ENCODE measurements at regions not wholly inside any gene's neighbourhood (a gene's known extent, or its start where the extent isn't known, plus 50 kb on each side); places are given as distances from the start of the nearest gene placed in this dataset.

DNA sequence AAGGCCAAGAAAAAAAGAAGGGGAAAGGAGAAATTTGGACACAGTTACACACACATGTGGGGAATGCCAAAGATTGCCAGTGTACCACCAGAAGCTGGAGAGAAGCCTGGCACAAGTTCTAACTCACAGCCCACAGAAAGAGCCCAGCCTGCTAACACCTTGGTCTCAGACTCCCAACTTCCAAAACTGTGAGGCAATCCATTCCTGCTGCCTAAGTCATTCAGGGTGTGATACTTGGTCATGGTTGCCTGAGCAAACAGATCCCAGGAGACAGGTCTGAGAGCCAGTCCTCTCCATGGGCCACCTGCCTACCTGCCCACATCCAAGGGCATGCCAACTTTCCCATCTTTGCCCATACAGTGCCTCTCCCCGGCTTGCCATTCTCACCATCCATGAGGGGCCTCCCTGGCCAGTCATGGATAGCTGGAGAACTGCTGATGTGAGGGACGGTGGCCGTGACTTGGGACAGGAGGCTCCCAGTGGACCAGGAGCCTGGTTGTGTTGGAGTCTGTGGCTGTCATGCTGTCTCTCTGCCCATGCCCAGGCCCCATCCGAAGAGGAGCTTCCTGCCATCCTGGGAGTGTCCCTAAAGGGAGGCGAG is 198.0 kb upstream of the RTL1 start:
- TF ChIP-seq, protein P1, sequence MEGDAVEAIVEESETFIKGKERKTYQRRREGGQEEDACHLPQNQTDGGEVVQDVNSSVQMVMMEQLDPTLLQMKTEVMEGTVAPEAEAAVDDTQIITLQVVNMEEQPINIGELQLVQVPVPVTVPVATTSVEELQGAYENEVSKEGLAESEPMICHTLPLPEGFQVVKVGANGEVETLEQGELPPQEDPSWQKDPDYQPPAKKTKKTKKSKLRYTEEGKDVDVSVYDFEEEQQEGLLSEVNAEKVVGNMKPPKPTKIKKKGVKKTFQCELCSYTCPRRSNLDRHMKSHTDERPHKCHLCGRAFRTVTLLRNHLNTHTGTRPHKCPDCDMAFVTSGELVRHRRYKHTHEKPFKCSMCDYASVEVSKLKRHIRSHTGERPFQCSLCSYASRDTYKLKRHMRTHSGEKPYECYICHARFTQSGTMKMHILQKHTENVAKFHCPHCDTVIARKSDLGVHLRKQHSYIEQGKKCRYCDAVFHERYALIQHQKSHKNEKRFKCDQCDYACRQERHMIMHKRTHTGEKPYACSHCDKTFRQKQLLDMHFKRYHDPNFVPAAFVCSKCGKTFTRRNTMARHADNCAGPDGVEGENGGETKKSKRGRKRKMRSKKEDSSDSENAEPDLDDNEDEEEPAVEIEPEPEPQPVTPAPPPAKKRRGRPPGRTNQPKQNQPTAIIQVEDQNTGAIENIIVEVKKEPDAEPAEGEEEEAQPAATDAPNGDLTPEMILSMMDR (IDR thresholded peaks at IDR 0.05; ENCODE audit: insufficient read depth, missing control alignments): no peak
- no peak for FAIRE-seq
- no peak for DNase-seq (ENCODE audit: insufficient read length, low spot score)

DNA sequence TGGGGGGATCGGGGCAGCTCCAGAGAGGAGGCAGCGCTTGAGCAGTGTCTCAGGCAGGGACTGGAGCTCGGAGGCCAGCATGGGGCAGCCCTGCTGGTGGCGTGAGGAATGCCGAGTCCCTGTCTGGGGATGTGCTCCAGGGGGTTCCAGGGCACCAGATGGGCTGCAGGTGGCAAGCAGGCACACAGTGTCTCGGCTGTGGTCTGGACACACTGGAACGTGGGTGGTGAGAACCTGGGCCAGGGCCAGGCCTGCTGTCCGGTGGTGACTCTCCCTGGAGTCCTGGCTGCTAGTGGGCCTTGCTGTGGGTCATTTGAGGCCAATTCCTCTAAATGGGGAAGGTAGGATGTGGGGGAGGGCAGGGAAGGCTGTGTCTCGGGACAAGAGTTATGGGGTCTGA is 199.4 kb upstream of the RTL1 start:
- TF ChIP-seq, protein P1 (IDR thresholded peaks at IDR 0.05; ENCODE audit: insufficient read depth, missing control alignments): no peak
- DNase-seq (ENCODE audit: insufficient read length, low spot score): no peak
- no peak for FAIRE-seq

DNA sequence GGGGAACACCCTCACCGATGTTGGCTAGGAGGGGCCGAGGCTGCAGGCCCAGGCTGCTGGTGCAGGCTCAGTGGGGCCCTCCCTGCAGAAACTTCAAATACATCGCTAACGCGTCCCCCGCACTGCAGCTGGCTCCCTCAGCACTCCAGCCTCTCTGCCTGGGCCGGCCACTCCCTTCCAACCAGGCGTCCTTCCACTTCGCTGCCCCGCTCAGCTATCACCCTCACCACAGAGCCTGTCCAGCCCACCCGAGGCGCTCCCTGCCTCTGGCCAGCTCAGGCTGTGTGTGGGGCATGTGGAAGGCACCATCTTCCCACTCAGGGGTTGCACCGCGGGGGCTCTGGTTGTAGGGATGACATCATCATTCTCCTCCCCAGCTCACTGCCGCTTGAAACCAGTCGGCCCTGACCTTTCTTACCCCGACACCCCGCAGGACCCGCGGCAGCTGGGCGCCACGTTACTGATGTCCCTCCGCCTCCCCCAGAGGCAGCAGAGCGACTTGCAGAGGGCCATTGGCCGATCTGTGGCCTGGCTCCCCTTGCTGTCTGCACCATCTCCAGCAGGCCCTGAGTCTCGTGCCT is 199.9 kb upstream of the RTL1 start:
- DNase-seq (ENCODE audit: insufficient read length, low spot score) (no peak), FAIRE-seq (no peak)
- TF ChIP-seq, protein P1 (IDR thresholded peaks at IDR 0.05; ENCODE audit: insufficient read depth, missing control alignments): no peak

DNA sequence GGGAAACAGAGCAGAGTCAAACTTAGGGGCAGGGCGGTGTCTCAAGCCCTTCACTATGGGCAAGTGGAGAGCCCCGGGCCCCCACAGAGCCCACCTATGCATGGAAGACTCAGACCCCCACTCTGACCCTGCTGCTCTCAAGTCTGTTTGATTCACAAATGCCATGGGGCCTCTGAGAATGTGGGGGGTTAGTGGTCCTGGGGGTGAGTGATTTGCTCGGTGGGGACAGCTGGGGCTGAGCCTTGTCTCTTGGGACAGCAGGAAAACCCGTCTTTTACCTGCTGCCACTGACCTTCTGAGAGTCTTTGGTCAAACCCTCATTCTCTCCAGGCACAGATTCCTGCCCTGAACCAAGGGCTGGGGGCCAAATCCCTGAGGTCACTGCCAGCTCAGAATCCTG is 201.0 kb upstream of the RTL1 start:
- FAIRE-seq: no peak
- no peak for DNase-seq (ENCODE audit: insufficient read length, low spot score)
- TF ChIP-seq, protein P1 (IDR thresholded peaks at IDR 0.05; ENCODE audit: insufficient read depth, missing control alignments): no peak

DNA sequence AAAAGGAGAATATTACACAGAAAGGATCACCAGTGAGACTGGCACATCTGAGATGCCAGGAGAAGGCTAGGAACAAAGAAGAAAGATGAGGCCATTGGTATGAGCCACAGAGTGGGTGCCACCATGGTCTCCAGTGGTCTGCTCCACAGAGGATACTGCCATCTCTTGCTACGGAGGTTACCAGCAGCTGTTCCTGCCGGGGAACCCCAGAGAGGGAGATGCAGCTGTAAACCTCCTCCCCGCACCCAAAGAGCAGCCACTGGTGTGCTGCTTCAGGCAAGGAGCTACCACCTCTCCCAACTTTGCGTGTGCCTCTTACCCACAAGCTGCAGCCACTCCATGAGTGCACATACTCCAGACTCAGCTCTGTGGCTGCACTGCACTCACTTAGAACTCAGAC is 201.5 kb upstream of the RTL1 start:
- TF ChIP-seq, protein P1 (IDR thresholded peaks at IDR 0.05; ENCODE audit: insufficient read depth, missing control alignments): no peak
- FAIRE-seq: no peak
- no peak for DNase-seq (ENCODE audit: insufficient read length, low spot score)

DNA sequence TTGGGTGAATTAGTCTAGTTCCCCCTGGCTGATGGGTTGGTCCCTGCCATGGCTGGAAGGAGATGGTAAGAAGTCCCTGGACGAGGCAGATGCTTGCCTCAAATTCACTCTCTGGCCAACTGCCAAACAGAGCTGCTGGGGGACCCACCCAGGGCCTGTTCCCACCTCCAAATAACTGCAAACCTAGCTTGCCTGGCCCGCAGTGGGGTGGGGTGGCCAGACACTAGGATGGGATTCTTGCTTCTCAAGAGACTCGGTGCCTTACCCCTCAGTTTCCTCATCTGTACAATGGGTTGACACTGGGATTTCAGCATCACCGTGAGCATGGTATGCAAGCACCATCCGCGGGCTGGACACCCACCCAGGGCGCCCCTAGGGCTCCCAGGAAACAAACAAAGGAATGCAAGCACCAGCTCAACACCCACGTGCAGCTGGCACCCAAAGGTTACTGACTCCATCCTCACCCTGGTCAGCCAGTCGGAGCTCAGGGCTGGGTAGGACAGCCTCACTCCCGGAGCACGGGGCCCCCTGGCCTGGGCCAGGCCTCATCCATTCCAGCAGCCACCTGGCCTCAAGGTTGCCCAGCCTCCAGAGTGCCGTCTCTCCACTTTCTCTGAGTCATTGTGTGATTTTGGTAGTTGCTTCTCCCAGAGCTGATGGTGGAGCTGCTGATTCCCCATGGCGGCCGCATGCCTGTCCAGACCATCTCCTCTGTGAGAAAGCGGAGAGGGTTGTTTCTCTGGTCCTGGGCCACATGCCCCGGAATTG is 205.2 kb upstream of the RTL1 start:
- TF ChIP-seq, protein P1 (IDR thresholded peaks at IDR 0.05; ENCODE audit: insufficient read depth, missing control alignments): no peak
- DNase-seq (ENCODE audit: insufficient read length, low spot score) (no peak), FAIRE-seq (no peak)

DNA sequence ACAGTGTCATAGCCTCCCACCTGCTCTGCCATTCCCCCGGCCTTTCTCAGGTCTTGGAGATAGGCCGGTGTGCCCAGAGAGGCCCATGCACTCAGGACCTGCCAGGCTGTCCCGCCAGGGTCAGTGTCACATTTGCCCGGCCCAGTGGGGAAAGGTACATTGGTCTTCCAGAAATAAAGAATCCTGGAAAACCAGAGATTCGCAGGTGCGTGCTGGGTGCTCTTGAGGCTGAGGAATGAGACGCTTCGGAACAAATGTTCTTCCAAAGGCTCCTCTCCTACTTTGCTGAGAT is 205.8 kb upstream of the RTL1 start:
- no peak for DNase-seq (ENCODE audit: insufficient read length, low spot score)
- no peak for FAIRE-seq
- TF ChIP-seq, protein P1 (IDR thresholded peaks at IDR 0.05; ENCODE audit: insufficient read depth, missing control alignments): no peak
